Ishikawa (cell line): ENCODE measurements at regions not wholly inside any gene's neighbourhood (a gene's known extent, or its start where the extent isn't known, plus 50 kb on each side); places are given as distances from the start of the nearest gene placed in this dataset.

Source experiments
- CEBPB ChIP-seq: IDR thresholded peaks from 2 replicates; pipeline ENCODE4 v1.6.1; 2012
- CREB1 ChIP-seq: IDR thresholded peaks from 2 replicates; pipeline ENCODE4 v1.6.1; 2012; ENCODE audit warnings: low read depth
- EP300 ChIP-seq: IDR thresholded peaks from 2 replicates; pipeline ENCODE4 v1.6.1; 2012; ENCODE audit warnings: borderline replicate concordance
- NFIC ChIP-seq: IDR thresholded peaks from 2 replicates; pipeline ENCODE4 v1.6.1; 2012
- RAD21 ChIP-seq: IDR thresholded peaks from 2 replicates; pipeline ENCODE4 v1.6.1; 2012; ENCODE audit warnings: low read depth
- TAF1 ChIP-seq: IDR thresholded peaks from 2 replicates; pipeline ENCODE4 v1.6.1; 2012; ENCODE audit warnings: low read depth, mild to moderate bottlenecking
- TEAD4 ChIP-seq: IDR thresholded peaks from 2 replicates; pipeline ENCODE4 v1.6.1; 2012
- YY1 ChIP-seq: IDR thresholded peaks from 2 replicates; pipeline ENCODE4 v1.6.1; 2012; ENCODE audit warnings: low read depth
- TF ChIP-seq, protein P1 (sequence below): IDR thresholded peaks from 2 replicates; pipeline ENCODE4 v1.6.1; 2012; ENCODE audit warnings: low read depth, mild to moderate bottlenecking
- TF ChIP-seq, protein P2 (sequence below): IDR thresholded peaks from 2 replicates; pipeline ENCODE4 v1.6.1; 2012

DNA sequence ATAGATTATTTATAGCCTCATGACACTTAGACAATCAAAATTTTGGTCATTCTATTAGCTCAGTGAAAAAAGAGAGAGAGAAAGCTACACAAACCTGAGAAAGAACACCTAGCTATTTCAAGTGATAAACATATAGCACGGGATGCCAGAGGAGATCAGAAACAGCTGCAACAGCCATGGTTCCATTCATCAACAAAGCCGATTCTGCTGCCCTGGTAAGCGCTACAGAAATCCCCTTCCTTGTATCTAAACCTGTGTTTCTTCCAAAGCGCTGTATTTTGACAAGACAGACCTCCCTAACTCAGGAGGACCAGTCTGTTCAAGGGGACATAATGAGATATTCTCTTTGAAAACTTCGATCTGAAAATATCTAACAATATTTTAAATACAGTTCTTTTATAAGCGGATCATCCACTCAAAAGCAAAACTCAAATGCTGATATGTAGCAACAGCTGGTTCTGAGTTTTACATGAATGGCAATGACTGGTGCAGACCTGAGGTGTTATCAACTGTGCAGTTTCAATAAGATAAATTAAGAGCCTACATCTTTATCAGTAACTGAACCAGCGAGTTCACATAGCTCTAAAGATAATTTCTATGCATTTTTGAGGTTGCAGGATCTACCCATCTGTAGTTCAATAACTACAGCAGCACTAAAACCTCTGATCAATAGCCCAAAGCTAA lies 447.8 kb downstream of the FRK start:
- TF ChIP-seq, protein P1, sequence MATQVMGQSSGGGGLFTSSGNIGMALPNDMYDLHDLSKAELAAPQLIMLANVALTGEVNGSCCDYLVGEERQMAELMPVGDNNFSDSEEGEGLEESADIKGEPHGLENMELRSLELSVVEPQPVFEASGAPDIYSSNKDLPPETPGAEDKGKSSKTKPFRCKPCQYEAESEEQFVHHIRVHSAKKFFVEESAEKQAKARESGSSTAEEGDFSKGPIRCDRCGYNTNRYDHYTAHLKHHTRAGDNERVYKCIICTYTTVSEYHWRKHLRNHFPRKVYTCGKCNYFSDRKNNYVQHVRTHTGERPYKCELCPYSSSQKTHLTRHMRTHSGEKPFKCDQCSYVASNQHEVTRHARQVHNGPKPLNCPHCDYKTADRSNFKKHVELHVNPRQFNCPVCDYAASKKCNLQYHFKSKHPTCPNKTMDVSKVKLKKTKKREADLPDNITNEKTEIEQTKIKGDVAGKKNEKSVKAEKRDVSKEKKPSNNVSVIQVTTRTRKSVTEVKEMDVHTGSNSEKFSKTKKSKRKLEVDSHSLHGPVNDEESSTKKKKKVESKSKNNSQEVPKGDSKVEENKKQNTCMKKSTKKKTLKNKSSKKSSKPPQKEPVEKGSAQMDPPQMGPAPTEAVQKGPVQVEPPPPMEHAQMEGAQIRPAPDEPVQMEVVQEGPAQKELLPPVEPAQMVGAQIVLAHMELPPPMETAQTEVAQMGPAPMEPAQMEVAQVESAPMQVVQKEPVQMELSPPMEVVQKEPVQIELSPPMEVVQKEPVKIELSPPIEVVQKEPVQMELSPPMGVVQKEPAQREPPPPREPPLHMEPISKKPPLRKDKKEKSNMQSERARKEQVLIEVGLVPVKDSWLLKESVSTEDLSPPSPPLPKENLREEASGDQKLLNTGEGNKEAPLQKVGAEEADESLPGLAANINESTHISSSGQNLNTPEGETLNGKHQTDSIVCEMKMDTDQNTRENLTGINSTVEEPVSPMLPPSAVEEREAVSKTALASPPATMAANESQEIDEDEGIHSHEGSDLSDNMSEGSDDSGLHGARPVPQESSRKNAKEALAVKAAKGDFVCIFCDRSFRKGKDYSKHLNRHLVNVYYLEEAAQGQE, result no peak
- TF ChIP-seq EP300 (no peak), CEBPB (no peak), TAF1 (no peak), RAD21 (no peak), TEAD4 (no peak), NFIC (no peak), CREB1 (no peak), YY1 (no peak)
- TF ChIP-seq, protein P2, sequence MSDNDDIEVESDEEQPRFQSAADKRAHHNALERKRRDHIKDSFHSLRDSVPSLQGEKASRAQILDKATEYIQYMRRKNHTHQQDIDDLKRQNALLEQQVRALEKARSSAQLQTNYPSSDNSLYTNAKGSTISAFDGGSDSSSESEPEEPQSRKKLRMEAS, result no peak
